Activated naive CD8-positive, alpha-beta T cell treated with anti-CD3 and anti-CD28 coated beads for 36 hours (primary cell): ENCODE measurements at regions not wholly inside any gene's neighbourhood (a gene's known extent, or its start where the extent isn't known, plus 50 kb on each side); places are given as distances from the start of the nearest gene placed in this dataset.

Source experiments
- DNase-seq: peaks from one replicate; pipeline ENCODE4 v3.0.0; 2021
- H3K27ac Mint-ChIP-seq: one replicate; pipeline ENCODE4 v1.8.0; 2022; ENCODE audit warnings: mild to moderate bottlenecking, moderate library complexity, mixed read lengths
- H3K27me3 Mint-ChIP-seq: one replicate; pipeline ENCODE4 v1.8.0; 2022; ENCODE audit warnings: mild to moderate bottlenecking, mixed read lengths
- H3K36me3 Mint-ChIP-seq: one replicate; pipeline ENCODE4 v1.8.0; 2021; ENCODE audit warnings: mild to moderate bottlenecking, mixed read lengths
- H3K4me1 Mint-ChIP-seq: one replicate; pipeline ENCODE4 v1.8.0; 2021; ENCODE audit warnings: mixed read lengths
- H3K4me3 Mint-ChIP-seq: one replicate; pipeline ENCODE4 v1.8.0; 2022; ENCODE audit warnings: mild to moderate bottlenecking, moderate library complexity, mixed read lengths
- H3K9me3 Mint-ChIP-seq: one replicate; pipeline ENCODE4 v1.8.0; 2022; ENCODE audit warnings: mixed read lengths

GRCh38 chr14:22159957-22160356 lies 429.1 kb downstream of the DAD1 start:
- Mint-ChIP-seq H3K27me3 (no peaks in the 10 kb centered on the region), H3K27ac (no peak overlapping the region), H3K4me3 (no peak overlapping the region), H3K36me3 (no peaks in the 10 kb centered on the region), H3K4me1 (peaks cover 5% of the 10 kb centered on the region), H3K9me3 (no peaks in the 10 kb centered on the region)
- no peak for DNase-seq

DNA sequence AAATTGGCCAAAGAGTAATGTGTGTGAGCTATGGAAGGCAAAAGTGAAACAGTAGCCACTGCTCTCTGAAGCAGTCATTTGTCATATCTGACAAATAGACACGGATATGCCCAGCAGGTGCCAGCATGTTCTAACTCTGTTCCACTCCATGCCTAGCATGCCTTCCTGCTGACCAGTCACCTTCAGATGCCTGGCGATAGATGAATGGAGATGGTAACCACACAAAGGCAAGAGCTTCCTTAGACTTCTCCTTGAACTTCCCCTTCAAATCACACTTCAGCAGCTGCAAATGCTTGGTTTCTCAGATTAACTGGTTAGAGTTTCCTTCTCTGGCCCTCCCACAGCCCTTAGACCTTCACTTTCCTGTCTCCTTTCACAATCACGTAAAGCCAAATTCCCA lies 429.9 kb downstream of the DAD1 start:
- Mint-ChIP-seq H3K9me3 (no peaks in the 10 kb centered on the region), H3K4me3 (no peak overlapping the region), H3K36me3 (no peaks in the 10 kb centered on the region), H3K4me1 (peaks cover 5% of the 10 kb centered on the region), H3K27me3 (no peaks in the 10 kb centered on the region), H3K27ac (peak overlapping the region; percentile 74)
- DNase-seq: no peak

- Mint-ChIP-seq H3K9me3 (no peaks in the 10 kb centered on the region), H3K36me3 (no peaks in the 10 kb centered on the region), H3K4me1 (peaks cover 5% of the 10 kb centered on the region), H3K4me3 (no peak overlapping the region), H3K27ac (no peak overlapping the region), H3K27me3 (no peaks in the 10 kb centered on the region)
- no peak for DNase-seq
These were observed 430.5 kb downstream of the DAD1 start for GRCh38 chr14:22158560-22158959.

- H3K9me3 Mint-ChIP-seq: no peaks in the 10 kb centered on the region
- H3K4me1 Mint-ChIP-seq: peaks cover 5% of the 10 kb centered on the region
- no peak for DNase-seq
- H3K27me3 Mint-ChIP-seq: no peaks in the 10 kb centered on the region
- no peak overlapping the region for H3K4me3 Mint-ChIP-seq
- H3K36me3 Mint-ChIP-seq: no peaks in the 10 kb centered on the region
- H3K27ac Mint-ChIP-seq: no peak overlapping the region
These were observed 433.5 kb downstream of the DAD1 start for GRCh38 chr14:22155571-22155970.

- H3K9me3 Mint-ChIP-seq: no peaks in the 10 kb centered on the region
- no peak overlapping the region for H3K27ac Mint-ChIP-seq
- peaks cover 2% of the 10 kb centered on the region for H3K4me1 Mint-ChIP-seq
- no peak overlapping the region for H3K4me3 Mint-ChIP-seq
- no peaks in the 10 kb centered on the region for H3K36me3 Mint-ChIP-seq
- DNase-seq: no peak
- no peaks in the 10 kb centered on the region for H3K27me3 Mint-ChIP-seq
These were observed 436.1 kb downstream of the DAD1 start for GRCh38 chr14:22152903-22153302.

GRCh38 chr14:22152161-22152870 lies 436.7 kb downstream of the DAD1 start:
- H3K27me3 Mint-ChIP-seq: peaks cover 3% of the 10 kb centered on the region
- no peak overlapping the region for H3K27ac Mint-ChIP-seq
- no peak for DNase-seq
- no peaks in the 10 kb centered on the region for H3K36me3 Mint-ChIP-seq
- H3K9me3 Mint-ChIP-seq: no peaks in the 10 kb centered on the region
- H3K4me3 Mint-ChIP-seq: no peak overlapping the region
- peaks cover 2% of the 10 kb centered on the region for H3K4me1 Mint-ChIP-seq

- Mint-ChIP-seq H3K36me3 (no peaks in the 10 kb centered on the region), H3K4me3 (no peak overlapping the region), H3K4me1 (peaks cover 2% of the 10 kb centered on the region), H3K27me3 (peaks cover 4% of the 10 kb centered on the region), H3K27ac (no peak overlapping the region), H3K9me3 (no peaks in the 10 kb centered on the region)
- no peak for DNase-seq
These were observed 437.9 kb downstream of the DAD1 start for GRCh38 chr14:22151121-22151520.

DNA sequence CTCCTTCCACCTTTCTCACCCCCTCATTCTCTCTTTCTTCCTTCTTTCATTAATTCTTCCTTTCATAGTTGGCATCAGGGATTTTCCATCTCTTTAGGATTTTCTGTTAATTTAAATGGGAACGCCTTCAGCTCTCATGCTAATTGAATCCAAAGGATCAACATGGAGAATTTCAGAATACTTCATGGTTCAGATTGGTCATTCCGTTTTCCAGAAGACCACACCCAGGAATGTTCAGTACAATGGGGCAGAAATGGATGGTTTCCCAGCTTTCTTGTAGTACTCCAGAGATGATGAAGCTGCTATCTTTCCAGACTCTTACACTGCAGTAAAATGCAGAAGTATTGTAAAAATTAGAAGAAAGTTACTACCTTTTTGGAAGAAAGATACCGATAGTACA lies 440.0 kb downstream of the DAD1 start:
- peaks cover 2% of the 10 kb centered on the region for H3K4me1 Mint-ChIP-seq
- no peaks in the 10 kb centered on the region for H3K9me3 Mint-ChIP-seq
- no peak for DNase-seq
- peaks cover 7% of the 10 kb centered on the region for H3K27me3 Mint-ChIP-seq
- no peak overlapping the region for H3K27ac Mint-ChIP-seq
- no peaks in the 10 kb centered on the region for H3K36me3 Mint-ChIP-seq
- H3K4me3 Mint-ChIP-seq: no peak overlapping the region

GRCh38 chr14:22147716-22148115 lies 441.3 kb downstream of the DAD1 start:
- Mint-ChIP-seq H3K4me3 (peak overlapping the region; percentile 74), H3K4me1 (no peaks in the 10 kb centered on the region), H3K9me3 (no peaks in the 10 kb centered on the region), H3K27ac (peak overlapping the region; percentile 85), H3K36me3 (no peaks in the 10 kb centered on the region), H3K27me3 (peaks cover 7% of the 10 kb centered on the region)
- DNase-seq: no peak

DNA sequence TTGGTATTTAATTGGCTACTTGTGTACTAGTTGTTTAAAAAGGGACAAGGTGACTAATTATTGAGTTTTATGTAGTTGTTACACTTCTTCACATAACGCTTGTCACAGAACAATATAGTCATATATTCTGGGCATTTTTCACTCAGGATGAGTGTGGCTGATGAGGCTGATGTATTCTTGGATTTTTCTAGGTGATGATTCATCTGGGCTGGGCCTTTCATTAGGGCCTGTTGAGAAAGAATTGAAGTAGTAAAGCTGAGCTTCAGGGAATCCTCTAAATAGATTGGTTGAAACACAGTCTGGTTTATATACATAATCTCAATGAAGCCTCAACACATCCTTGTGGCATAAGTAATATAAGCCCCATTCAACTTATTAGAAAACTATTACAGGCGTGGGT lies 445.7 kb downstream of the DAD1 start:
- Mint-ChIP-seq H3K36me3 (no peaks in the 10 kb centered on the region), H3K9me3 (no peaks in the 10 kb centered on the region), H3K4me1 (no peaks in the 10 kb centered on the region), H3K27ac (no peak overlapping the region), H3K4me3 (no peak overlapping the region), H3K27me3 (peaks cover 7% of the 10 kb centered on the region)
- DNase-seq: no peak

- no peak overlapping the region for H3K4me3 Mint-ChIP-seq
- H3K27me3 Mint-ChIP-seq: peaks cover 1% of the 10 kb centered on the region
- no peak for DNase-seq
- no peaks in the 10 kb centered on the region for H3K9me3 Mint-ChIP-seq
- no peak overlapping the region for H3K27ac Mint-ChIP-seq
- no peaks in the 10 kb centered on the region for H3K4me1 Mint-ChIP-seq
- no peaks in the 10 kb centered on the region for H3K36me3 Mint-ChIP-seq
These were observed 448.4 kb downstream of the DAD1 start for GRCh38 chr14:22140633-22141032.

DNA sequence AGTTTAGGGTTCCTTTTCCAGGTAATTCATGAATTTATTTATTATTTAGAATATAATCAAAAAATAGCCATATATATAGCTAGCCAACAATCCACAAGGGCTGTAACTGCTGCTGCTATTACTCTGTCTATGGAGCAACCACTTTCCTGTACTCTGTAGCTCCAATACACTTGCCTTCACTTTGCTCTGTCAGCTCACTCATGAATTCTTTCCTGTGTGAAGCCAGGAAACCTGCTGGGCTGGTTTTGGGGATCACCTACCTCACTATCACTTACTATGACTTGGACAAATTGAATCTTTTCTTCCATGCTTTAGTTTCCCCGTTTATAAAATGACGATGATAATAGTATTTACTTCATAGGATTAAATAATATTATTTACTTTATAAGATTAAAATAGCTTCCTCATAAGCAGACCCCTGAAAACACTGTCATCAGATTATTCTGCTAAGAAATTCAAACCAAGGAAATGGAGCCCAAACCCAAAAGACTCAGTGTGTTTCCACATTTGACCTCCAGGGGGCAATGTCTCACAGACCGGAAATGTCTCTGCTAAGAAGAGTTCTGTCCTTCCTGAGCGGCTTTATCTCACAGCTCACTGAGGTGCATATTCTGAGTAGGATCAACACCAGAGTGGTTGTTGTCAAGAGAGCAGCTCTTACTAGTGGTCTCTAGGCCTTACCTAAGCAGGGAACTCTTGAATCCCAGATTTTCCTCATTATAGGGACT lies 457.1 kb downstream of the DAD1 start:
- no peak overlapping the region for H3K4me3 Mint-ChIP-seq
- H3K27me3 Mint-ChIP-seq: no peaks in the 10 kb centered on the region
- peaks cover 1% of the 10 kb centered on the region for H3K4me1 Mint-ChIP-seq
- H3K36me3 Mint-ChIP-seq: peaks cover 5% of the 10 kb centered on the region
- no peak for DNase-seq
- H3K27ac Mint-ChIP-seq: no peak overlapping the region
- peaks cover 2% of the 10 kb centered on the region for H3K9me3 Mint-ChIP-seq

DNA sequence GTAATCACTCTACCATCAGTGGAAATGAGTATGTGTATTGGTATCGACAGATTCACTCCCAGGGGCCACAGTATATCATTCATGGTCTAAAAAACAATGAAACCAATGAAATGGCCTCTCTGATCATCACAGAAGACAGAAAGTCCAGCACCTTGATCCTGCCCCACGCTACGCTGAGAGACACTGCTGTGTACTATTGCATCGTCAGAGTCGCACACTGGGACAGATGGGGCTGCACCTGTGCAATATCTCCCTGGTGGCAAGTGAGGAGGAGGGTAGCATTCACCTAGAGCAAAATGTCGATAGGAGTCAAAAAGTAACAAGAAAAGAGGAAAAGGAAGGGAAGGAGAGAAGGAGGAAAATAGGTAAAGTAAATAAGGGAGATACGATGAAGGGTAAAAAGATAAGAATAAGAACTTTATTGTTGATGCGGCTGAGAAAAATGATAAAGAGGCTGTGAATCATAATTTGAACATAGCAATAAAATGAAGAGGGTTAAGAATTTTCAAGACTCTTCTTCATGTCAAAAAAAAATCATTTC lies 450.5 kb upstream of the OR4E1 start:
- H3K27ac Mint-ChIP-seq: peak overlapping the region; percentile 80
- no peak for DNase-seq
- H3K36me3 Mint-ChIP-seq: no peaks in the 10 kb centered on the region
- H3K9me3 Mint-ChIP-seq: no peaks in the 10 kb centered on the region
- H3K4me3 Mint-ChIP-seq: peak overlapping the region; percentile 78
- no peaks in the 10 kb centered on the region for H3K27me3 Mint-ChIP-seq
- H3K4me1 Mint-ChIP-seq: peaks cover 5% of the 10 kb centered on the region

DNA sequence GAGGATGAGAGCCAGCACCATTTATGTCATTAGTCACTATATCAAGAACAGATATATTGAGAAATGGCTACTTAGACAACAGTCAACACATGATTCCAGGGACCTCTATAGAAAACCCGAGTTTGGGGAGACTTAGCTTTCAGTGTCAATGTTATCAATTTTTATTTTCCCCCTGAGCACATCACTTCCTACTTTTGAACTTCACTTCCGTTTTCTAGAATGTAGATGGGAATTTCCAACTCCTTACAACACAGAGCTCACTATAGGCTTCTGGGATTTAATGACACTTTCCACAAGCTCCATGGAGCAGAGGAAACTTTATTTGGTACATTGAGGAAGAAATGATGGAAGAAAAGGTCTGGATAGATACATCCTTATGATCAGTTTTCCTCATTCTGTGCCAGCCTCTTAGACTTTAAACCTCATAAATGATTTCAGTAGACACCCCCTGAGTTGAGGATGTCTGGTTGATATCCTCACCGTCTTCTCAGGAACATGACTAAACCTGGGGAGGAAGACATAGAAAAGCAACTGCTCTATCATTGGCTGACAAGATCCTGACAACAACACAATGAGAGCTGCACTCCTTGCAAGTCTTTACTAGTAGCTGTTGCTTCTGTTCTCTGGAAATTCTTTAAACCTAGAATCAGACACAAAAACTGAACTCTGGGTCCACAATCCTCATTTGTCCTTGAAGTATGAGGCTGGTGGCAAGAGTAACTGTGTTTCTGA lies 449.4 kb upstream of the OR4E1 start:
- Mint-ChIP-seq H3K27me3 (no peaks in the 10 kb centered on the region), H3K36me3 (no peaks in the 10 kb centered on the region), H3K27ac (peak overlapping the region; percentile 71), H3K9me3 (no peaks in the 10 kb centered on the region), H3K4me3 (peak overlapping the region; percentile 78), H3K4me1 (peaks cover 5% of the 10 kb centered on the region)
- no peak for DNase-seq

- H3K27ac Mint-ChIP-seq: peak overlapping the region; percentile 71
- no peaks in the 10 kb centered on the region for H3K36me3 Mint-ChIP-seq
- no peak for DNase-seq
- no peaks in the 10 kb centered on the region for H3K27me3 Mint-ChIP-seq
- no peaks in the 10 kb centered on the region for H3K9me3 Mint-ChIP-seq
- peak overlapping the region; percentile 78 for H3K4me3 Mint-ChIP-seq
- peaks cover 5% of the 10 kb centered on the region for H3K4me1 Mint-ChIP-seq
These were observed 448.7 kb upstream of the OR4E1 start for GRCh38 chr14:22122227-22122818.
